ENCODE measurements at regions not wholly inside any gene's neighbourhood (a gene's known extent, or its start where the extent isn't known, plus 50 kb on each side); places are given as distances from the start of the nearest gene placed in this dataset.

DNA sequence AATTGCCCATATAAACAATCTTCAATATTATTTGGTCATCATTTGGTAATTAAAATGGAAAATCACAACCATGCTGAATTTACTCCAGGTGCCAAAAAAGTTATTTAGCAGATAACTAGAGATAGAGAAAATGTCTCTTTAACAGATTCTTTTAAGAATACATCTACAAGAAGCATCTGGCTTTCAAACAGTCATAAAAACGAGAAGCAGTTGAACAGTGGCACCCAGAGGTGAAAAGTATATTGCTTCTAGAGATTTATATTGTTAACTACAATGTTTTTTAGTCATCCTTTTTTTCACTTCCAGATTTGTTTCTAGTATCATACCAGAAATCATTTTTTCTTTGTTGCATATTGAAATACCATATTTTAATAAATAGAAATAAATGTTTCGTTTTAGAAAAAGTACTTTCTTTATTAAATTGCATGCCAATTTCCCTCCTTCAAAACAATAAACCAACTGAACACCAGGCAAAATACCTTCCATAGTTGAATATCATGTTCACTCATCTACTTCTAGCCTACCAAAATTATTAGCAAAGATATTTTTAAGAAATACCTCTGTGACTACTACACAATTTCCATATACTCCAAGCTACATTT lies 65.4 kb upstream of the HNRNPA3 start:
- no peak for DNase-seq (ENCODE audit: extremely low read depth, low read depth)
- TF ChIP-seq, protein P1, sequence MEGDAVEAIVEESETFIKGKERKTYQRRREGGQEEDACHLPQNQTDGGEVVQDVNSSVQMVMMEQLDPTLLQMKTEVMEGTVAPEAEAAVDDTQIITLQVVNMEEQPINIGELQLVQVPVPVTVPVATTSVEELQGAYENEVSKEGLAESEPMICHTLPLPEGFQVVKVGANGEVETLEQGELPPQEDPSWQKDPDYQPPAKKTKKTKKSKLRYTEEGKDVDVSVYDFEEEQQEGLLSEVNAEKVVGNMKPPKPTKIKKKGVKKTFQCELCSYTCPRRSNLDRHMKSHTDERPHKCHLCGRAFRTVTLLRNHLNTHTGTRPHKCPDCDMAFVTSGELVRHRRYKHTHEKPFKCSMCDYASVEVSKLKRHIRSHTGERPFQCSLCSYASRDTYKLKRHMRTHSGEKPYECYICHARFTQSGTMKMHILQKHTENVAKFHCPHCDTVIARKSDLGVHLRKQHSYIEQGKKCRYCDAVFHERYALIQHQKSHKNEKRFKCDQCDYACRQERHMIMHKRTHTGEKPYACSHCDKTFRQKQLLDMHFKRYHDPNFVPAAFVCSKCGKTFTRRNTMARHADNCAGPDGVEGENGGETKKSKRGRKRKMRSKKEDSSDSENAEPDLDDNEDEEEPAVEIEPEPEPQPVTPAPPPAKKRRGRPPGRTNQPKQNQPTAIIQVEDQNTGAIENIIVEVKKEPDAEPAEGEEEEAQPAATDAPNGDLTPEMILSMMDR (IDR thresholded peaks at IDR 0.05; ENCODE audit: low read depth, low read length): peak; percentile 53

DNA sequence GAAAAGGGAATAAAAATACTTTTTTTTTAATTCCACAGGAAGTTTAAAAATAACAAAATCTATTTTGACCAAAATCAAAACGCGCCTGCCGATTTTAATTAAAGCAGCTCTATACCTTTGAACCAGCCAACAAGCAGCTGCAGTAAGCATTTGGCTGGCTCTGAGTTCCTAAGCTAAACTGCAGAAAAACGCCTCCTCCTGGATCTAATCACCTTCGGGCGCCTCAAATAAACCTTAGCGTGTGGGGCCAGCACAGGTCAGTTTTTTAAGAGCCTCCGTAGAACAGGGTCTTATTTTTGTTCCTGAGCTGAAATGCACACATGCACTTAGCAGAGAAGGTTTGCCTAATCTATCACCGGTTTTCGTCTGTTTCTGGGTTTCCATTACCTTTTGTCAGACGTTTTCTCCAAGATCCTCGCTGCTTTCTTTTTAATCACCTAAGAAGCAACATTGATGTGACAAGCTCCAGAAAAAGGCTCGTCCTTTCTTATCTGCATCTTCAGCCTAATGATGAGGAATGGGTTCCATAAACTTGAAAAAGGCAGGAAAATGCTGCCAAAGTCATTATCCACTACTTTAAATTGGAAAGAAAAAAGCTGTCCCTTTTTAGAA lies 64.7 kb upstream of the HNRNPA3 start:
- no peak for DNase-seq (ENCODE audit: extremely low read depth, low read depth)
- TF ChIP-seq, protein P1 (IDR thresholded peaks at IDR 0.05; ENCODE audit: low read depth, low read length): no peak

DNA sequence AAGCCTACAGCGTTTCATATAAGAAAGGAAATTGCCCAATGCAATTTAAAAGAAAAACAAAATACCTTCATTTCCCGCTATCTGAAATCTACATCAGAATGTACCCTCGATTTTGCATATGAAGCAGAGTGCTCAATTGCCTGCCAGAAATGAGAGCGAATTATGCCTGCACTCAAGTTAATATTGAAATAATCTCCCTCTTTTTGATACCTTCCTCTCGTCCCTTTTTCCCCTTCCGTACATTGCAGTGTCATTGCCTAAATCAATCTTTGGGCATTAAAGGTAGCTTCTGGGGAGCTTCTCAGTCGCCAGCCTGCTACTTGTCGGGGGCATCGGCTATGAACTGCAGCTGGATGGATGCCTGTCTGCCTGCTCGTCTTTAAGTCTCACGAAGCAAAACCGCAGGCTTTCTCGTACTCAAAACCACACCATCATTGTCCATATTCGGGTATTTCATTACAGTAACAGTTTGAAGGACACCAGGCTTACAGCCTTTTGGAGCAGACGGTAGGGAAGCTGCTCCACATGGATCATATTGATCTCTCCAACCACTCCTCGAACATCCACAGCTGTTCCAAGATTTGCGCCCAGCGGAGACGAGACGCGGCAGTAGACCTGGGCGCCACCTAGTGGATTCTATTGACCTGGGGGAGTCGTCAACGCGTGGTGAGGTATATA lies 64.0 kb upstream of the HNRNPA3 start:
- no peak for DNase-seq (ENCODE audit: extremely low read depth, low read depth)
- TF ChIP-seq, protein P1 (IDR thresholded peaks at IDR 0.05; ENCODE audit: low read depth, low read length): peak; percentile 94

DNA sequence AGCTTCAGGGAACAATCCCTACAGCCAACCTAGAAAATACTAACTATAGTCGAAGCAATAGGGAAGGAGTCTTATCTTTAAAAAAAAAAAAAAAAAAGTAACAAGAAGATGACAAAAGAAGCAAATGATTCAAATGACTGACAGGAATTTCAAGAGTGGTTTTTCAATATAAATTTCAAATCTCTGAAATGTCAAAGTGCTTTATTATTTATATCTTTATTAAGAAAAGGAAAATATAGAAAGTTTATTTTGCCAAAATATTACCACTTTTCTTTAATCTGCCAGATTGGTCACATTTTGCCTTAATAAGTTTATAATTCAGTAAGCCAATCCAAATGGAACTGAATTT lies 63.5 kb upstream of the HNRNPA3 start:
- TF ChIP-seq, protein P1 (IDR thresholded peaks at IDR 0.05; ENCODE audit: low read depth, low read length): no peak
- DNase-seq (ENCODE audit: extremely low read depth, low read depth): no peak

DNA sequence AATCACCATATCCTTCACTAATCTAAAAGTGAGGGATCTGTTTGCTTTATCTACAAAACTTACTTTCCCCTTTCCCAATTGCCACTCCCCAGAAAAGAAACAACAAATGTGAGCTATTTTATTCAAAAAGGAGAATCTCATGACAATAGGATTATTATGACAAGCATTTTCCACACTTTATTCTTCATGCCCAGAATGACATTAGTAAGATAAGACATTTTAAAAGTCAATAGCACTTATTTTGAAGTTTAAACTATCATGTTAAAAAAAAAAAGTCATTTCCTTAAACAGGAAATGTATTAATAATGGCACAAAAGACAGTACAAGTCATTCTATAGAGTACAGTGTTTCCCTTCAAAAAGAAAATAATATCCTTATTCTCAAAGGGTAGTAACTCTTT lies 58.8 kb upstream of the HNRNPA3 start:
- no peak for DNase-seq (ENCODE audit: extremely low read depth, low read depth)
- TF ChIP-seq, protein P1 (IDR thresholded peaks at IDR 0.05; ENCODE audit: low read depth, low read length): no peak

DNA sequence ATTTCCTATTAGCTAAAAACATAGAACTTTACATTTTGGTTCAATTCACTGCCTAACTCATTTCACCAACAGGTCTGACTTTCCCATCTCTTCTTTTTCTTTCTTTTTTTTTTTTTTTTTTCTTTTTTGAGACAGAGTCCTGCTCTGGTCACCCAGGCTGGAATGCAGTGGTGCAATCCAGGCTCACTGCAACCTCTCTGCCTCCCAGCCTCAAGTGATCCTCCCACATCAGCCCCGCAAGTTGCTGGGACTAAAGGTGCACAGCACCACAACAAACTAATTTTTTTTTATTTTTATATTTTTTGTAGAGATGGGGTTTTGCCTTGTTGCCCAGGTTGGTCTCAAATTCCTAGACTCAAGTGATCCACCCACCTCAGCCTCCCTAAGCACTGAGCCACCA lies 57.8 kb upstream of the HNRNPA3 start:
- TF ChIP-seq, protein P1 (IDR thresholded peaks at IDR 0.05; ENCODE audit: low read depth, low read length): no peak
- DNase-seq (ENCODE audit: extremely low read depth, low read depth): no peak

DNA sequence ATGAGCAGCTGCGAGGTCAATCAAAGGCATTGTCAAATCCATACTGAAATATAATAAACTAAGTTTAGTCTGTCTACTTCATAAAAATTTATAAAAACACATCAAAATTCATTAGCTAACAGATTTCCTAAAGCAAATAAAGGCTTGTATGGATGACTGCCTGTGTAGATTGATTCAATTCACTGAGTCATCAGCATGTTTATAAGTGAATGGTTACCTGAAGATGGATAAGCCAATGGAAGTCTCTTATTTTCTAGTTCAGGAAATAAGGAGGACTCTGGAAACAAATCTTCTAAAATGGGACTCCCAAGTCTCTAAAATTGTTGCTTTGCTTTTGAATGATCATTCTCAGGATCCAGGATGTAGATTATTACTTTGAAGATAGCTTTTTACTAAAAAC lies 57.0 kb upstream of the HNRNPA3 start:
- DNase-seq (ENCODE audit: extremely low read depth, low read depth): no peak
- TF ChIP-seq, protein P1 (IDR thresholded peaks at IDR 0.05; ENCODE audit: low read depth, low read length): no peak
